Loucy (cell line): ENCODE measurements at regions not wholly inside any gene's neighbourhood (a gene's known extent, or its start where the extent isn't known, plus 50 kb on each side); places are given as distances from the start of the nearest gene placed in this dataset.

Experiments used
- H2AFZ ChIP-seq: fragments of 200-600 bp; sonication (generic); 2 replicates; pipeline ENCODE4 v1.6.0; 2016; ENCODE audit warnings: antibody characterized with exemption, mild to moderate bottlenecking, low read length, moderate library complexity
- H3F3A ChIP-seq: fragments of 200-600 bp; 2 replicates; pipeline ENCODE4 v1.6.0; 2016; ENCODE audit warnings: antibody characterized with exemption, low read depth, mild to moderate bottlenecking
- H3K27me3 ChIP-seq: fragments of 200-600 bp; sonication (generic); 2 replicates; pipeline ENCODE4 v1.6.1; 2014; ENCODE audit warnings: low read length, mild to moderate bottlenecking; ENCODE audit not compliant: insufficient read depth, poor library complexity, severe bottlenecking
- H3K36me3 ChIP-seq: fragments of 200-600 bp; sonication (generic); 2 replicates; pipeline ENCODE4 v1.6.1; 2016; ENCODE audit warnings: low read length; ENCODE audit not compliant: insufficient read depth
- H3K4me1 ChIP-seq: fragments of 200-600 bp; sonication (generic); 2 replicates; pipeline ENCODE4 v1.5.1; 2014; ENCODE audit warnings: low read length, mild to moderate bottlenecking; ENCODE audit not compliant: insufficient read depth, poor library complexity, severe bottlenecking
- H3K4me2 ChIP-seq: fragments of 200-600 bp; sonication (generic); 2 replicates; pipeline ENCODE4 v1.6.0; 2014; ENCODE audit warnings: antibody characterized with exemption, low read length, low read depth, mild to moderate bottlenecking; ENCODE audit not compliant: poor library complexity, severe bottlenecking
- H3K4me3 ChIP-seq: fragments of 200-600 bp; sonication (generic); 2 replicates; pipeline ENCODE4 v1.5.1; 2014; ENCODE audit warnings: low read length, mild to moderate bottlenecking, mixed read lengths; ENCODE audit not compliant: poor library complexity, severe bottlenecking
- H3K79me2 ChIP-seq: fragments of 200-600 bp; sonication (generic); 2 replicates; pipeline ENCODE4 v1.6.1; 2014; ENCODE audit warnings: low read length; ENCODE audit not compliant: insufficient read depth
- H3K9ac ChIP-seq: fragments of 200-600 bp; sonication (generic); 2 replicates; pipeline ENCODE4 v1.6.0; 2014; ENCODE audit warnings: mild to moderate bottlenecking, low read depth, low read length, moderate library complexity; ENCODE audit not compliant: poor library complexity, severe bottlenecking
- H3K9me2 ChIP-seq: fragments of 200-600 bp; sonication (generic); replicated peaks from 2 replicates; pipeline ENCODE4 v1.6.1; 2016; ENCODE audit warnings: low read depth, low read length, mixed read lengths
- H3K9me3 ChIP-seq: fragments of 200-600 bp; sonication (generic); 2 replicates; pipeline ENCODE4 v1.6.1; 2014; ENCODE audit warnings: mild to moderate bottlenecking, antibody characterized with exemption, low read length, low read depth; ENCODE audit not compliant: insufficient read depth
- H4K20me1 ChIP-seq: fragments of 200-600 bp; sonication (generic); 2 replicates; pipeline ENCODE4 v1.6.0; 2014; ENCODE audit warnings: antibody characterized with exemption, low read length, mild to moderate bottlenecking; ENCODE audit not compliant: insufficient read depth, poor library complexity, severe bottlenecking
- CTCF ChIP-seq: fragments of 200-600 bp; sonication (generic); conservative IDR thresholded peaks from 2 replicates; pipeline ENCODE4 v1.5.1; 2014; ENCODE audit warnings: mild to moderate bottlenecking, antibody characterized with exemption, low read length
- EZH2phosphoT487 ChIP-seq: fragments of 200-600 bp; IDR thresholded peaks from 2 replicates; pipeline ENCODE4 v1.6.1; 2018; ENCODE audit warnings: antibody characterized with exemption, mild to moderate bottlenecking, moderate library complexity, borderline replicate concordance

GRCh38 chr16:35543486-35543885, 2084.1 kb downstream of the TP53TG3F start:
- TF ChIP-seq EZH2phosphoT487 (no peak), CTCF (no peak)
- H3K27me3 ChIP-seq, result no peaks in the 10 kb centered on the region
- no peaks in the 10 kb centered on the region for H3K9me3 ChIP-seq
- H2AFZ ChIP-seq, result no peak overlapping the region
- H3K9me2 ChIP-seq, result no peaks in the 10 kb centered on the region
- no peaks in the 10 kb centered on the region for H4K20me1 ChIP-seq
- H3K9ac ChIP-seq, result no peak overlapping the region
- H3K4me2 ChIP-seq, result no peak overlapping the region
- H3K4me1 ChIP-seq, result no peaks in the 10 kb centered on the region
- H3K36me3 ChIP-seq, result no peaks in the 10 kb centered on the region
- no peaks in the 10 kb centered on the region for H3K79me2 ChIP-seq
- H3F3A ChIP-seq, result no peaks in the 10 kb centered on the region
- H3K4me3 ChIP-seq, result no peak overlapping the region

- no peaks in the 10 kb centered on the region for H3K27me3 ChIP-seq
- H3K36me3 ChIP-seq, result no peaks in the 10 kb centered on the region
- H3K9me2 ChIP-seq, result no peaks in the 10 kb centered on the region
- no peak overlapping the region for H2AFZ ChIP-seq
- no peak overlapping the region for H3K4me3 ChIP-seq
- no peaks in the 10 kb centered on the region for H3K4me1 ChIP-seq
- H3F3A ChIP-seq, result no peaks in the 10 kb centered on the region
- no peaks in the 10 kb centered on the region; the same call in 1 of the 2 replicates for H3K9me3 ChIP-seq
- H4K20me1 ChIP-seq, result no peaks in the 10 kb centered on the region
- no peak overlapping the region for H3K9ac ChIP-seq
- H3K4me2 ChIP-seq, result no peak overlapping the region
- TF ChIP-seq CTCF (no peak), EZH2phosphoT487 (no peak)
- H3K79me2 ChIP-seq, result no peaks in the 10 kb centered on the region
Measured at GRCh38 chr16:35552763-35553162, 2093.4 kb downstream of the TP53TG3F start.

- H4K20me1 ChIP-seq, result no peaks in the 10 kb centered on the region
- no peaks in the 10 kb centered on the region for H3K4me1 ChIP-seq
- no peaks in the 10 kb centered on the region for H3K79me2 ChIP-seq
- H3K9me2 ChIP-seq, result no peaks in the 10 kb centered on the region
- no peaks in the 10 kb centered on the region for H3F3A ChIP-seq
- H3K9ac ChIP-seq, result no peak overlapping the region
- H3K27me3 ChIP-seq, result no peaks in the 10 kb centered on the region
- H3K4me3 ChIP-seq, result no peak overlapping the region
- no peak overlapping the region for H2AFZ ChIP-seq
- H3K9me3 ChIP-seq, result peaks cover 3% of the 10 kb centered on the region; the same call in 1 of the 2 replicates
- TF ChIP-seq CTCF (no peak), EZH2phosphoT487 (no peak)
- no peaks in the 10 kb centered on the region for H3K36me3 ChIP-seq
- no peak overlapping the region for H3K4me2 ChIP-seq
Measured at GRCh38 chr16:35557731-35558130, 2098.3 kb downstream of the TP53TG3F start.
